OCI-LY3 (cell line): ENCODE measurements at regions not wholly inside any gene's neighbourhood (a gene's known extent, or its start where the extent isn't known, plus 50 kb on each side); places are given as distances from the start of the nearest gene placed in this dataset.

Experiments
- H2AFZ ChIP-seq: fragments of 200-600, 300-600 bp; shearing (Covaris generic); 2 replicates; pipeline ENCODE4 v1.6.0; 2014; ENCODE audit warnings: antibody characterized with exemption, low read depth, low read length
- H3K27ac ChIP-seq: fragments of 200-600, 300-600 bp; sonication (generic); 2 replicates; pipeline ENCODE4 v1.5.1; 2014; ENCODE audit warnings: mild to moderate bottlenecking, low read length, moderate library complexity, mixed read lengths
- H3K27me3 ChIP-seq: fragments of 200-600, 300-600 bp; sonication (generic); 2 replicates; pipeline ENCODE4 v1.6.1; 2014; ENCODE audit warnings: low read depth, low read length, mixed read lengths
- H3K36me3 ChIP-seq: fragments of 200-600, 300-600 bp; sonication (generic); replicated peaks from 2 replicates; pipeline ENCODE3; 2014; ENCODE audit warnings: low read depth, low read length, mixed read lengths
- H3K4me1 ChIP-seq: fragments of 300-600, 200-600 bp; sonication (generic); 2 replicates; pipeline ENCODE4 v1.6.1; 2014; ENCODE audit warnings: low read length, mixed read lengths
- H3K4me2 ChIP-seq: fragments of 200-600, 300-600 bp; sonication (generic); 2 replicates; pipeline ENCODE4 v1.6.1; 2014; ENCODE audit warnings: low read length, mixed read lengths
- H3K4me3 ChIP-seq: fragments of 300-600, 200-600 bp; sonication (generic); 2 replicates; pipeline ENCODE4 v1.5.1; 2014; ENCODE audit warnings: antibody characterized with exemption, mild to moderate bottlenecking, low read length, moderate library complexity
- H3K79me2 ChIP-seq: fragments of 300-600, 200-600 bp; shearing (Covaris generic); 2 replicates; pipeline ENCODE4 v1.6.1; 2014; ENCODE audit warnings: mild to moderate bottlenecking, low read length, mixed read lengths
- H3K9ac ChIP-seq: fragments of 300-600, 200-600 bp; shearing (Covaris generic); 2 replicates; pipeline ENCODE4 v1.6.0; 2014; ENCODE audit warnings: mild to moderate bottlenecking, low read length, moderate library complexity
- H3K9me3 ChIP-seq: fragments of 200-600, 300-600 bp; shearing (Covaris generic); 2 replicates; pipeline ENCODE4 v1.6.1; 2014; ENCODE audit warnings: low read length, mixed read lengths; ENCODE audit not compliant: insufficient read depth
- H4K20me1 ChIP-seq: fragments of 200-600, 300-600 bp; sonication (generic); 2 replicates; pipeline ENCODE4 v1.6.1; 2016; ENCODE audit warnings: low read length, mixed read lengths; ENCODE audit not compliant: insufficient read depth
- CTCF ChIP-seq: fragments of 200-600, 300-600 bp; sonication (generic); IDR thresholded peaks from 2 replicates; pipeline ENCODE4 v1.5.1; 2014; ENCODE audit warnings: antibody characterized with exemption, low read length, low read depth
- EZH2phosphoT487 ChIP-seq: fragments of 200-600 bp; shearing (Covaris generic); IDR thresholded peaks from 2 replicates; pipeline ENCODE4 v1.6.1; 2018; ENCODE audit warnings: antibody characterized with exemption, mixed run types, low read depth

DNA sequence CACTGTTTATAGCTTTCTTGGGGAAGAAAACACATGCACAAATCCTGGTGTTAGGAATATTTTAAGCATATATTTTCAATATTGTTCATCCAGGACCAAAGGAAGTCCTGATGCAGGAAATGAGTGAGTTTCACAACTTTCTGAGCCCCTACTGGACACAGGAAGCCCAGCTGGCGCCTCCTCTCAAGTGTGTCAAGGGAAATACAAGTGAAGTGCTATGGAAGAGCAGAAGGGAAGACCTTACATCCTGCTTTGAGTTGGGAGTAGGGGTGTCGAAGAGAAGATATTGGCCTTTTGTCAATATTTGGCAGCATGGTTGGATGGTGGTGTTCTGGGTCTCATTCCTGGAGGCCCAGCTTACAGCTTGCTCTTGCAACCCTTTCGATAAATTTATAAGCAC lies 66.1 kb upstream of the ZDHHC17 start:
- Histone ChIP-seq H4K20me1 (no peaks in the 10 kb centered on the region), H3K4me1 (no peaks in the 10 kb centered on the region), H3K9me3 (no peaks in the 10 kb centered on the region), H2AFZ (no peak overlapping the region), H3K27me3 (no peaks in the 10 kb centered on the region), H3K27ac (no peak overlapping the region), H3K4me3 (no peak overlapping the region), H3K4me2 (no peak overlapping the region), H3K79me2 (no peaks in the 10 kb centered on the region), H3K9ac (no peak overlapping the region), H3K36me3 (no peaks in the 10 kb centered on the region)
- TF ChIP-seq CTCF (no peak), EZH2phosphoT487 (no peak)

DNA sequence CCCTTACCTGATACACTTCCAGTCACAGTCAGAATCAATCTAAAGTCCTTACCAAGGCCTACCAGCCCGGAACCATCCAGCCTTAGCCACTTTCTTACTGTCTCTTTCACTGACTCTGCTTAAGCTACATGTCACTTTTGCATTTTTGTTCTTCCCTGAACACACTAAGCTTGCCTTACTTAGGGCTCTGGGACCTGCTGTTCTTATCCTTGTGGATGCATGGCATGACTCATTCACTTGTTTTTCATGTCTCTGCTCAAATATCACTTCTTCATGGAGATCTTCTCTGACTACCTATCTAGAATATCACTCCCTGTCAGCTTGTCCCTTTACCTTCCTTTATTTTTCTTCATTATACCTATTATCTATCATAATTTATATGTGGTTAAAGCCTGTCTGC lies 65.6 kb upstream of the ZDHHC17 start:
- TF ChIP-seq EZH2phosphoT487 = no peak
- no peak for TF ChIP-seq CTCF
- Histone ChIP-seq H3K4me3 (no peak overlapping the region), H3K4me2 (no peak overlapping the region), H3K4me1 (peaks cover 4% of the 10 kb centered on the region), H3K27ac (no peak overlapping the region), H4K20me1 (no peaks in the 10 kb centered on the region), H3K27me3 (no peaks in the 10 kb centered on the region), H2AFZ (no peak overlapping the region), H3K9me3 (no peaks in the 10 kb centered on the region), H3K9ac (no peak overlapping the region), H3K79me2 (no peaks in the 10 kb centered on the region), H3K36me3 (no peaks in the 10 kb centered on the region)

- Histone ChIP-seq H3K4me2 (peak overlapping the region; percentile 23), H2AFZ (peak overlapping the region; percentile 36; the same call in 1 of the 2 replicates), H3K4me1 (peaks cover 10% of the 10 kb centered on the region)
Measured at GRCh38 chr12:76698966-76699365, 64.9 kb upstream of the ZDHHC17 start.

DNA sequence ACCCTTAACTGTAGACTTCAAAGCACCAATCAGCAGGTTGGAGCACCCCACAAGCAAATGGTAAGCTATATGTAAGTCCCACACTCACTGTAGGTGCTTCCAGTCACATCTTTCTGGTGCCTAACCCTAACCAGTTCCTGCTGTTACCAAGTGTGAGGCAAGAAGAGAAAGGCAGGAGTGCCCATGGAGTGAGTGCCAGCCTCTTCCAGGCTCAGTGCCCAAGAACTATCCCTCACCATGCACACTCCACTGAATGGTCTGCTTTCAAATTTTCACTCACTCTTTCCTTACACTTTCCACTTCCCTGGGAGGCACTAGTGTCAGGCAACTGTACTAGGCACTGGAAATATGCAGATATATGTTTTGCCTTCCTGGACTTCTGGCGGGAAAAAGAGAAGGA lies 62.2 kb upstream of the ZDHHC17 start:
- no peaks in the 10 kb centered on the region for H4K20me1 ChIP-seq
- no peaks in the 10 kb centered on the region for H3K27me3 ChIP-seq
- peaks cover 22% of the 10 kb centered on the region for H3K4me1 ChIP-seq
- H3K27ac ChIP-seq = no peak overlapping the region
- H3K36me3 ChIP-seq = no peaks in the 10 kb centered on the region
- no peak overlapping the region for H3K4me3 ChIP-seq
- H2AFZ ChIP-seq = no peak overlapping the region
- no peaks in the 10 kb centered on the region for H3K79me2 ChIP-seq
- H3K4me2 ChIP-seq = no peak overlapping the region
- H3K9ac ChIP-seq = no peak overlapping the region
- H3K9me3 ChIP-seq = no peaks in the 10 kb centered on the region
- TF ChIP-seq EZH2phosphoT487 (no peak), CTCF (no peak)

More at GRCh38 chr12:76698966-76699365, 64.9 kb upstream of the ZDHHC17 start:
- TF ChIP-seq EZH2phosphoT487 = no peak
- no peak for TF ChIP-seq CTCF
- no peak overlapping the region for H3K27ac ChIP-seq
- H4K20me1 ChIP-seq = no peaks in the 10 kb centered on the region
- no peaks in the 10 kb centered on the region for H3K79me2 ChIP-seq
- H3K27me3 ChIP-seq = no peaks in the 10 kb centered on the region
- no peaks in the 10 kb centered on the region for H3K36me3 ChIP-seq
- H3K9me3 ChIP-seq = no peaks in the 10 kb centered on the region
- H3K4me3 ChIP-seq = no peak overlapping the region
- no peak overlapping the region for H3K9ac ChIP-seq
